NCI-H748 (cell line): ENCODE measurements at regions not wholly inside any gene's neighbourhood (a gene's known extent, or its start where the extent isn't known, plus 50 kb on each side); places are given as distances from the start of the nearest gene placed in this dataset.

Experiments used
- DNase-seq: peaks from one replicate; lab custom pipeline; 2025; ENCODE audit not compliant: unreplicated experiment; lab: John Stamatoyannopoulos, UW

GRCh38 chr7:45986355-45987298 is 65.6 kb upstream of the IGFBP3 start:
- DNase-seq, result no peak

- no peak for DNase-seq
These were observed 64.8 kb upstream of the IGFBP3 start for GRCh38 chr7:45985902-45986301.

GRCh38 chr7:45984386-45985295 is 63.6 kb upstream of the IGFBP3 start:
- DNase-seq, result no peak

- DNase-seq, result no peak
These were observed 62.7 kb upstream of the IGFBP3 start for GRCh38 chr7:45983720-45984255.

- no peak for DNase-seq
These were observed 62.0 kb upstream of the IGFBP3 start for GRCh38 chr7:45982907-45983719.

GRCh38 chr7:45982132-45982531 is 61.1 kb upstream of the IGFBP3 start:
- DNase-seq, result no peak

GRCh38 chr7:45980973-45981372 is 59.9 kb upstream of the IGFBP3 start:
- no peak for DNase-seq

GRCh38 chr7:45980181-45980905 is 59.3 kb upstream of the IGFBP3 start:
- no peak for DNase-seq

GRCh38 chr7:45979275-45980180 is 58.5 kb upstream of the IGFBP3 start:
- DNase-seq, result no peak

GRCh38 chr7:45978731-45979211 is 57.7 kb upstream of the IGFBP3 start:
- DNase-seq, result no peak

- DNase-seq, result peak; percentile 64
These were observed 57.1 kb upstream of the IGFBP3 start for GRCh38 chr7:45978010-45978681.

GRCh38 chr7:45977256-45977780 is 56.2 kb upstream of the IGFBP3 start:
- DNase-seq, result no peak

GRCh38 chr7:45976485-45976856 is 55.4 kb upstream of the IGFBP3 start:
- no peak for DNase-seq

- no peak for DNase-seq
These were observed 54.9 kb upstream of the IGFBP3 start for GRCh38 chr7:45975847-45976484.

- DNase-seq, result no peak
These were observed 54.3 kb upstream of the IGFBP3 start for GRCh38 chr7:45975367-45975766.

GRCh38 chr7:45974540-45975360 is 53.7 kb upstream of the IGFBP3 start:
- DNase-seq, result peak; percentile 23
